PC-9 (cell line): ENCODE measurements at regions not wholly inside any gene's neighbourhood (a gene's known extent, or its start where the extent isn't known, plus 50 kb on each side); places are given as distances from the start of the nearest gene placed in this dataset.

ENCODE experiments used
- BruUV-seq: library from RNA; stranded (reverse); fragments of 400-500 nt; replicated peaks from 2 replicates; lab custom pipeline; 2021; lab: Mats Ljungman, UMichigan
- CTCF ChIA-PET: fragments of 300-600 bp; sonication (Branson Sonifier 250); formaldehyde crosslinking; loops from one replicate; lab custom pipeline; 2022; ENCODE audit warnings: antibody characterized with exemption; lab: Charles Lee
- POLR2A ChIA-PET: fragments of 300-600 bp; sonication (Branson Sonifier 250); formaldehyde crosslinking; loops from one replicate; lab custom pipeline; 2022; ENCODE audit warnings: antibody characterized with exemption; ENCODE audit not compliant: unreplicated experiment; lab: Charles Lee
- DNase-seq, 2 experiments: peaks; one replicate each; pipeline versions ENCODE4 v3.0.0 to v3.0.0-alpha.2; 2015 to 2022; ENCODE audit warnings: mixed read lengths in 1 of 2
- H2AFZ ChIP-seq: fragments of 200-600 bp; sonication (generic); 2 replicates; pipeline ENCODE4 v1.8.1; 2017; ENCODE audit warnings: antibody characterized with exemption
- H3F3A ChIP-seq: fragments of 200-600 bp; sonication (generic); 2 replicates; pipeline ENCODE4 v1.8.1; 2017; ENCODE audit warnings: antibody characterized with exemption, mild to moderate bottlenecking, low read depth; ENCODE audit not compliant: insufficient read depth
- H3K27ac ChIP-seq: fragments of 200-600 bp; sonication (generic); 2 replicates; pipeline ENCODE4 v1.6.1; 2016; ENCODE audit warnings: mixed run types
- H3K27me3 ChIP-seq: fragments of 200-600 bp; sonication (generic); 2 replicates; pipeline ENCODE4 v1.6.1; 2016; ENCODE audit warnings: low read depth, mixed run types; ENCODE audit not compliant: insufficient read depth
- H3K36me3 ChIP-seq: fragments of 200-600 bp; sonication (generic); 2 replicates; pipeline ENCODE4 v1.6.1; 2016; ENCODE audit warnings: low read depth, mixed run types
- H3K4me1 ChIP-seq: fragments of 200-600 bp; sonication (generic); replicated peaks from 2 replicates; pipeline ENCODE4 v1.6.1; 2016; ENCODE audit warnings: mixed run types; ENCODE audit not compliant: insufficient read depth
- H3K4me2 ChIP-seq: fragments of 200-600 bp; sonication (generic); 2 replicates; pipeline ENCODE4 v1.6.1; 2017; ENCODE audit warnings: mixed run types
- H3K4me3 ChIP-seq: fragments of 200-600 bp; sonication (generic); 2 replicates; pipeline ENCODE4 v1.6.1; 2016; ENCODE audit warnings: mixed run types
- H3K79me2 ChIP-seq: fragments of 200-600 bp; sonication (generic); 2 replicates; pipeline ENCODE4 v1.6.1; 2017; ENCODE audit warnings: low read depth, mixed run types
- H3K9me2 ChIP-seq: fragments of 200-600 bp; sonication (generic); 2 replicates; pipeline ENCODE4 v1.8.1; 2017; ENCODE audit warnings: mild to moderate bottlenecking; ENCODE audit not compliant: insufficient read depth
- H3K9me3 ChIP-seq: fragments of 200-600 bp; sonication (generic); 2 replicates; pipeline ENCODE4 v1.8.1; 2016; ENCODE audit warnings: low read depth; ENCODE audit not compliant: insufficient read depth
- H4K20me1 ChIP-seq: fragments of 200-600 bp; sonication (generic); 2 replicates; pipeline ENCODE4 v1.8.1; 2017; ENCODE audit not compliant: insufficient read depth
- EZH2 ChIP-seq: fragments of 200-600 bp; sonication (generic); IDR thresholded peaks from 2 replicates; pipeline ENCODE4 v1.8.0; 2017; ENCODE audit warnings: antibody characterized with exemption, low read depth
- intact Hi-C: fragments of 100-400 bp; cut with micrococcal nuclease; formaldehyde crosslinking; loops from one replicate; pipeline ENCODE4 v1.10.0; 2022; ENCODE audit not compliant: unreplicated experiment
- TF ChIP-seq, protein P1 (sequence below): fragments of 200-600 bp; sonication (generic); conservative IDR thresholded peaks from 2 replicates; pipeline ENCODE4 v1.6.1; 2017; ENCODE audit warnings: mixed run types, antibody characterized with exemption, mild to moderate bottlenecking, moderate library complexity

DNA sequence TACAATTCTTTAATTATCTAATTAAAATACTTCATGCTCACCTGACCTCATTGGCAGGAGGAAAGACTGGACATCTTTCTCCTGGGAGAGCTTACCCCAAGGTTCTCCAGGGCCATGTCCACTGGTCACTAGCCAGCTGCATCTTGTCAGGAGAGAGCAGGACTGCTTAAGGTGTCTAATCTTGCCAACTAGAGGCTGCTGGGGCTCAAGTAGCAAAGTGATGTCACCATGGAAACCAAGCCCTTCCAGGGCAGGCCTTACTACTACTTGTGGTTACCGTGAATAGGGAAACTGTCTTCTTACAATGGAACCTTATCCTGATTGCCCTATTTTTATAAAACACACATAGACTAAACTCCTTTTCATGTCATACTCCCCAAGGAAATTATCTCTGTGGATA, 376.4 kb downstream of the SNAPC1 start:
- ChIA-PET POLR2A (no interaction called here), CTCF (no interaction called here)
- no peaks in the 10 kb centered on the region for H4K20me1 ChIP-seq
- TF ChIP-seq, protein P1, sequence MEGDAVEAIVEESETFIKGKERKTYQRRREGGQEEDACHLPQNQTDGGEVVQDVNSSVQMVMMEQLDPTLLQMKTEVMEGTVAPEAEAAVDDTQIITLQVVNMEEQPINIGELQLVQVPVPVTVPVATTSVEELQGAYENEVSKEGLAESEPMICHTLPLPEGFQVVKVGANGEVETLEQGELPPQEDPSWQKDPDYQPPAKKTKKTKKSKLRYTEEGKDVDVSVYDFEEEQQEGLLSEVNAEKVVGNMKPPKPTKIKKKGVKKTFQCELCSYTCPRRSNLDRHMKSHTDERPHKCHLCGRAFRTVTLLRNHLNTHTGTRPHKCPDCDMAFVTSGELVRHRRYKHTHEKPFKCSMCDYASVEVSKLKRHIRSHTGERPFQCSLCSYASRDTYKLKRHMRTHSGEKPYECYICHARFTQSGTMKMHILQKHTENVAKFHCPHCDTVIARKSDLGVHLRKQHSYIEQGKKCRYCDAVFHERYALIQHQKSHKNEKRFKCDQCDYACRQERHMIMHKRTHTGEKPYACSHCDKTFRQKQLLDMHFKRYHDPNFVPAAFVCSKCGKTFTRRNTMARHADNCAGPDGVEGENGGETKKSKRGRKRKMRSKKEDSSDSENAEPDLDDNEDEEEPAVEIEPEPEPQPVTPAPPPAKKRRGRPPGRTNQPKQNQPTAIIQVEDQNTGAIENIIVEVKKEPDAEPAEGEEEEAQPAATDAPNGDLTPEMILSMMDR: no peak
- TF ChIP-seq EZH2: no peak
- intact Hi-C loops: no loop called here
- no peak overlapping the region for H3K4me3 ChIP-seq
- H3K36me3 ChIP-seq: no peaks in the 10 kb centered on the region
- no peaks in the 10 kb centered on the region for H3K79me2 ChIP-seq
- no peak overlapping the region for H3K4me2 ChIP-seq
- H3K9me2 ChIP-seq: no peaks in the 10 kb centered on the region
- DNase-seq: no peak
- no peaks in the 10 kb centered on the region for H3K4me1 ChIP-seq
- H3K27me3 ChIP-seq: no peaks in the 10 kb centered on the region
- BruUV-seq: no TSS peak
- no peaks in the 10 kb centered on the region for H3F3A ChIP-seq
- H3K9me3 ChIP-seq: no peaks in the 10 kb centered on the region; the same call in 1 of the 2 replicates
- no peak overlapping the region for H2AFZ ChIP-seq
- no peak overlapping the region for H3K27ac ChIP-seq

DNA sequence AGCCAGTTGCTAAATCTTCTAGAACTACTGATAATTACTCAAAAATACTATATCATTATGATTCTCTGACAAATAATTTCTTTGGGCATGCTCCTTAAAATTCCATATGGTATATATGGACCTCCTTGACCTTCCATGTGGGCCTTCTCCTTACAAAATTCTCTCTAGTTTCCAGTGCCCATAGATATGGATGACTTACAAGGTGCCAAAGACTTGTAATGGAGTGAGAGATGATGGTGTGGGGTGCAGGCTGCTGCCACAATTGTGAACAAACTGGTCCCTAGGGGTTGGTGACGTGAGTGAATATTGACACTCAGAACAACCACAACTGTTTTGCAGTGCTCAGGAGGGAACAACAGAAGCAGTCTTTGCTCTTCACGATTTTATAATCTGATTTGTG, 378.9 kb downstream of the SNAPC1 start:
- no peak overlapping the region for H3K4me2 ChIP-seq
- no TSS peak for BruUV-seq
- no peaks in the 10 kb centered on the region for H3K4me1 ChIP-seq
- H2AFZ ChIP-seq: no peak overlapping the region
- H3K27ac ChIP-seq: no peak overlapping the region
- intact Hi-C loops: no loop called here
- POLR2A ChIA-PET: no interaction called here
- H3K27me3 ChIP-seq: no peaks in the 10 kb centered on the region
- H3K79me2 ChIP-seq: no peaks in the 10 kb centered on the region
- no peak for TF ChIP-seq EZH2
- TF ChIP-seq, protein P1: no peak
- CTCF ChIA-PET: interaction anchor here (0.6 kb wide), 1 partner anchor 100 kb away, joined by 3 read pairs; no protein-coding TSS in a partner anchor
- no peak overlapping the region for H3K4me3 ChIP-seq
- no peaks in the 10 kb centered on the region for H3K9me3 ChIP-seq
- no peaks in the 10 kb centered on the region for H3F3A ChIP-seq
- no peaks in the 10 kb centered on the region for H3K36me3 ChIP-seq
- no peaks in the 10 kb centered on the region for H3K9me2 ChIP-seq
- no peaks in the 10 kb centered on the region for H4K20me1 ChIP-seq
- DNase-seq: no peak

DNA sequence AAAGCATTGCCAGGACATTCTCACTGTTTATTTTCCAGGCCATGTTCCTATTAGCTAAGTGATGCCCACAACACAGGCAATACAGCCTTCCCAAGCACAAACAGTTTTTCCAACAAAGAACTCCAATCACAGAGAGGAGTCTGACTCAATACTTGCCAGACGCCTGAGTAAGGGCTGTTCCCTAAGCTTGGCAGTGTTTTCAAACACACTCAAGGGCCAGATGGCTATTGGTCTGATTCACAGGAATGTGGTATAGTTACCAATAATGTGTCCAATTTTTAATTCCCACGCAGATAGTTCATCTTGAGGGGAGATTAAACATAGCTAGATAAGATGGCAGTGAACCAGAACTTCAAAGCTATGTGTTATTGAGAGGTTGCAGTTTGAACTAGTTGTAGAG, 381.0 kb downstream of the SNAPC1 start:
- no peak overlapping the region for H3K4me2 ChIP-seq
- no peak for DNase-seq
- POLR2A ChIA-PET: no interaction called here
- H3K36me3 ChIP-seq: no peaks in the 10 kb centered on the region
- no peaks in the 10 kb centered on the region for H3K4me1 ChIP-seq
- no peaks in the 10 kb centered on the region for H3K27me3 ChIP-seq
- H3K9me3 ChIP-seq: no peaks in the 10 kb centered on the region
- intact Hi-C loops: no loop called here
- H3K9me2 ChIP-seq: no peaks in the 10 kb centered on the region
- no peak overlapping the region for H2AFZ ChIP-seq
- TF ChIP-seq EZH2: no peak
- TF ChIP-seq, protein P1: no peak
- H4K20me1 ChIP-seq: no peaks in the 10 kb centered on the region
- no peaks in the 10 kb centered on the region for H3K79me2 ChIP-seq
- no peak overlapping the region for H3K4me3 ChIP-seq
- no peak overlapping the region for H3K27ac ChIP-seq
- no TSS peak for BruUV-seq
- no peaks in the 10 kb centered on the region for H3F3A ChIP-seq
- CTCF ChIA-PET: no interaction called here
